Mesendoderm (in vitro differentiated cells): ENCODE measurements at regions not wholly inside any gene's neighbourhood (a gene's known extent, or its start where the extent isn't known, plus 50 kb on each side); places are given as distances from the start of the nearest gene placed in this dataset.

Source experiments
- DNase-seq: peaks from one replicate; pipeline ENCODE4 v3.0.0; 2013
- H2AK5ac ChIP-seq: 2 replicates; pipeline ENCODE4 v1.6.1; 2013; ENCODE audit warnings: low read length, inconsistent platforms
- H2BK120ac ChIP-seq: 2 replicates; pipeline ENCODE4 v1.6.1; 2013; ENCODE audit warnings: low read depth, mild to moderate bottlenecking, low read length, moderate library complexity, mixed read lengths
- H2BK15ac ChIP-seq: replicated peaks from 2 replicates; pipeline ENCODE4 v1.6.1; 2013; ENCODE audit warnings: low read depth, mild to moderate bottlenecking, moderate library complexity
- H2BK5ac ChIP-seq: 2 replicates; pipeline ENCODE4 v1.6.1; 2013; ENCODE audit warnings: low read length, inconsistent platforms
- H3K18ac ChIP-seq: 2 replicates; pipeline ENCODE4 v1.6.1; 2013; ENCODE audit warnings: mild to moderate bottlenecking, low read length, mixed read lengths
- H3K23ac ChIP-seq: one replicate; pipeline ENCODE4 v1.6.1; 2013; ENCODE audit warnings: low read length
- H3K27ac ChIP-seq: 2 replicates; pipeline ENCODE4 v1.5.1; 2013; ENCODE audit warnings: low read depth, mild to moderate bottlenecking, inconsistent platforms, low read length, moderate library complexity
- H3K27me3 ChIP-seq: 2 replicates; pipeline ENCODE4 v1.6.1; 2013; ENCODE audit warnings: low read length, control low read depth, mild to moderate bottlenecking, inconsistent platforms; ENCODE audit not compliant: insufficient read depth, poor library complexity
- H3K36me3 ChIP-seq: 2 replicates; pipeline ENCODE4 v1.6.1; 2013; ENCODE audit warnings: low read length, inconsistent platforms; ENCODE audit not compliant: control insufficient read depth, insufficient read depth
- H3K4ac ChIP-seq: one replicate; pipeline ENCODE4 v1.6.1; 2013; ENCODE audit warnings: low read depth, mild to moderate bottlenecking, low read length, moderate library complexity
- H3K4me1 ChIP-seq: 2 replicates; pipeline ENCODE4 v1.6.1; 2013; ENCODE audit warnings: low read depth, low read length, inconsistent platforms; ENCODE audit not compliant: control insufficient read depth
- H3K4me2 ChIP-seq: 2 replicates; pipeline ENCODE4 v1.6.1; 2013; ENCODE audit warnings: low read length
- H3K4me3 ChIP-seq: 2 replicates; pipeline ENCODE4 v1.5.1; 2013; ENCODE audit warnings: mild to moderate bottlenecking, low read length
- H3K56ac ChIP-seq: one replicate; pipeline ENCODE4 v1.6.1; 2013; ENCODE audit warnings: low read length
- H3K79me1 ChIP-seq: 2 replicates; pipeline ENCODE4 v1.6.1; 2013; ENCODE audit warnings: low read length, inconsistent platforms
- H3K79me2 ChIP-seq: 2 replicates; pipeline ENCODE4 v1.6.1; 2013; ENCODE audit warnings: mild to moderate bottlenecking, low read length; ENCODE audit not compliant: control insufficient read depth, insufficient read depth
- H3K9ac ChIP-seq: 2 replicates; pipeline ENCODE4 v1.6.1; 2013; ENCODE audit warnings: low read length, inconsistent platforms
- H4K5ac ChIP-seq: one replicate; pipeline ENCODE4 v1.6.1; 2013; ENCODE audit warnings: low read length
- H4K8ac ChIP-seq: one replicate; pipeline ENCODE4 v1.6.1; 2013; ENCODE audit warnings: low read depth, mild to moderate bottlenecking, control low read depth, low read length, moderate library complexity
- WGBS: extraction: QIAGEN DNeasy Blood & Tissue Kit; methylation state at CpG from one replicate; pipeline ENCODE4 v1.1.7; 2013; ENCODE audit warnings: low lambda C conversion rate, missing lambda C conversion rate; ENCODE audit not compliant: insufficient coverage; ENCODE audit errors: extremely low coverage; 5-methylcytosine and 5-hydroxymethylcytosine counted together

- Histone ChIP-seq H2BK5ac (no peak overlapping the region), H2BK120ac (no peak overlapping the region), H3K27ac (no peak overlapping the region), H3K4me3 (no peak overlapping the region), H3K56ac (no peak overlapping the region), H3K18ac (no peak overlapping the region), H3K23ac (no peak overlapping the region), H3K79me2 (no peaks in the 10 kb centered on the region), H3K9ac (no peak overlapping the region), H3K27me3 (no peaks in the 10 kb centered on the region), H4K8ac (no peak overlapping the region), H2AK5ac (no peak overlapping the region), H3K36me3 (no peaks in the 10 kb centered on the region), H4K5ac (no peak overlapping the region), H2BK15ac (no peak overlapping the region), H3K4me2 (no peak overlapping the region), H3K4me1 (no peaks in the 10 kb centered on the region), H3K79me1 (no peaks in the 10 kb centered on the region), H3K4ac (no peak overlapping the region)
- DNase-seq: no peak
These were observed 528.8 kb upstream of the PCDH15 start for GRCh38 chr10:55329796-55330195.

GRCh38 chr10:55320187-55320700 lies 519.2 kb upstream of the PCDH15 start:
- Histone ChIP-seq H3K56ac (no peak overlapping the region), H4K8ac (no peak overlapping the region), H3K23ac (no peak overlapping the region), H4K5ac (no peak overlapping the region), H2BK15ac (no peak overlapping the region), H2BK5ac (no peak overlapping the region), H3K27ac (no peak overlapping the region), H3K79me2 (no peaks in the 10 kb centered on the region), H3K79me1 (no peaks in the 10 kb centered on the region), H3K4me2 (no peak overlapping the region), H3K4ac (no peak overlapping the region), H2BK120ac (no peak overlapping the region), H3K9ac (no peak overlapping the region), H3K36me3 (no peaks in the 10 kb centered on the region), H3K27me3 (no peaks in the 10 kb centered on the region), H3K4me1 (no peaks in the 10 kb centered on the region), H2AK5ac (no peak overlapping the region), H3K4me3 (no peak overlapping the region), H3K18ac (no peak overlapping the region)
- DNase-seq: no peak
- no CpG with 5 or more reads among the region's 2 CpGs for WGBS

- WGBS: no CpG with 5 or more reads among the region's 4 CpGs
- H3K4me2 ChIP-seq: no peak overlapping the region
- H3K79me2 ChIP-seq: no peaks in the 10 kb centered on the region
- no peak overlapping the region for H4K5ac ChIP-seq
- H2BK120ac ChIP-seq: no peak overlapping the region
- H2AK5ac ChIP-seq: no peak overlapping the region
- no peaks in the 10 kb centered on the region for H3K79me1 ChIP-seq
- no peak overlapping the region for H3K4me3 ChIP-seq
- H2BK5ac ChIP-seq: no peak overlapping the region
- H3K18ac ChIP-seq: no peak overlapping the region
- no peak overlapping the region for H3K56ac ChIP-seq
- no peak overlapping the region for H3K27ac ChIP-seq
- no peak overlapping the region for H3K4ac ChIP-seq
- H3K9ac ChIP-seq: no peak overlapping the region
- no peaks in the 10 kb centered on the region for H3K36me3 ChIP-seq
- H3K27me3 ChIP-seq: no peaks in the 10 kb centered on the region
- no peak for DNase-seq
- H4K8ac ChIP-seq: no peak overlapping the region
- H3K4me1 ChIP-seq: no peaks in the 10 kb centered on the region
- H2BK15ac ChIP-seq: no peak overlapping the region
- H3K23ac ChIP-seq: no peak overlapping the region
These were observed 511.0 kb upstream of the PCDH15 start for GRCh38 chr10:55311848-55312635.

- Histone ChIP-seq H3K79me2 (no peaks in the 10 kb centered on the region), H3K4me3 (no peak overlapping the region), H3K27me3 (no peaks in the 10 kb centered on the region), H3K23ac (no peak overlapping the region), H3K79me1 (no peaks in the 10 kb centered on the region), H3K18ac (no peak overlapping the region), H2BK15ac (no peak overlapping the region), H2BK120ac (no peak overlapping the region), H4K5ac (no peak overlapping the region), H3K4me2 (no peak overlapping the region), H3K36me3 (no peaks in the 10 kb centered on the region), H3K27ac (no peak overlapping the region), H2BK5ac (no peak overlapping the region), H3K56ac (no peak overlapping the region), H2AK5ac (no peak overlapping the region), H3K4ac (no peak overlapping the region), H4K8ac (no peak overlapping the region), H3K4me1 (no peaks in the 10 kb centered on the region), H3K9ac (no peak overlapping the region)
- WGBS: no CpG with 5 or more reads among the region's 1 CpG
- DNase-seq: no peak
These were observed 509.1 kb upstream of the PCDH15 start for GRCh38 chr10:55310143-55310542.

GRCh38 chr10:55305285-55305684 lies 504.3 kb upstream of the PCDH15 start:
- Histone ChIP-seq H2BK15ac (no peak overlapping the region), H2AK5ac (no peak overlapping the region), H3K4me3 (no peak overlapping the region), H3K4me1 (no peaks in the 10 kb centered on the region), H3K36me3 (no peaks in the 10 kb centered on the region), H3K56ac (no peak overlapping the region), H4K5ac (no peak overlapping the region), H3K23ac (no peak overlapping the region), H3K27ac (no peak overlapping the region), H3K79me2 (no peaks in the 10 kb centered on the region), H3K4me2 (no peak overlapping the region), H3K4ac (no peak overlapping the region), H3K27me3 (no peaks in the 10 kb centered on the region), H3K79me1 (no peaks in the 10 kb centered on the region), H2BK120ac (no peak overlapping the region), H3K18ac (no peak overlapping the region), H4K8ac (no peak overlapping the region), H2BK5ac (no peak overlapping the region), H3K9ac (no peak overlapping the region)
- DNase-seq: peak; percentile 33

GRCh38 chr10:55287346-55287745 lies 486.3 kb upstream of the PCDH15 start:
- Histone ChIP-seq H2BK15ac (no peak overlapping the region), H3K4ac (no peak overlapping the region), H2AK5ac (no peak overlapping the region), H3K79me2 (no peaks in the 10 kb centered on the region), H4K5ac (no peak overlapping the region), H3K4me2 (no peak overlapping the region), H3K56ac (no peak overlapping the region), H3K9ac (no peak overlapping the region), H4K8ac (no peak overlapping the region), H3K23ac (no peak overlapping the region), H3K79me1 (no peaks in the 10 kb centered on the region), H2BK5ac (no peak overlapping the region), H3K27me3 (no peaks in the 10 kb centered on the region), H3K36me3 (no peaks in the 10 kb centered on the region), H3K18ac (no peak overlapping the region), H2BK120ac (no peak overlapping the region), H3K4me3 (no peak overlapping the region), H3K27ac (no peak overlapping the region), H3K4me1 (no peaks in the 10 kb centered on the region)
- DNase-seq: no peak
- no CpG with 5 or more reads among the region's 2 CpGs for WGBS
